NCI-H2227 (cell line): ENCODE measurements at regions not wholly inside any gene's neighbourhood (a gene's known extent, or its start where the extent isn't known, plus 50 kb on each side); places are given as distances from the start of the nearest gene placed in this dataset.

Experiments used
- DNase-seq: peaks from one replicate; lab custom pipeline; 2025; ENCODE audit not compliant: unreplicated experiment; lab: John Stamatoyannopoulos, UW

DNA sequence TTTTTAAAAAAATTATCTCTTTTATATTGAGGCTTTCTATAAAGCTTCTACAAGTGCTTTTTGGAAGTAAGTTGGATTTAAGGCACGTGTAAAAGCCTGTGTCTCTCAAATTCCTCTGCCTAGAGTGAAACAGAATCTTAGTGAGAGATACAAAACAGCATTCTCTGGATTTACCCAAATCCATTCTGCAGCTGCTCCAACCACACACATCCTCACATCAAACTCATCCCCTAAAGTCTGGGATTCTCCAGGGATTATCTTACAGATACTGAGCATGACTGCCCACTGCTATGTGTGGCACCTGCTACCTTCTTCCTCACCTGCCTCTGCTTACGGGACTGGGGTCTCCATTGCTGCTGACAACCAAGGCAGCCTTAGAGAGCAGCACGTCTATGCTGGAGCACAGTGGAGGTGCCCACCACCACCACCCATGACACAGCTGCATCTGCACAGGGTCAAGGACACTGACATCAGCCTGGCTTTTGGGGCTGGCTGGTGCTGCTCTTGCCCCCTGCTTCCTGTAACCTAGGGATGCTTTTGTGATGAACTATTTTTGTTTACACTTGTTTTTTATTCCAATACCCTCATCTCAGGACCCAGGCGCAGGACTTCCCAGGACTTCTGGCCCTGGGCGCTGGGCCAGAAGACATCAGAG is 139.2 kb upstream of the NAMPT start:
- DNase-seq, result no peak

DNA sequence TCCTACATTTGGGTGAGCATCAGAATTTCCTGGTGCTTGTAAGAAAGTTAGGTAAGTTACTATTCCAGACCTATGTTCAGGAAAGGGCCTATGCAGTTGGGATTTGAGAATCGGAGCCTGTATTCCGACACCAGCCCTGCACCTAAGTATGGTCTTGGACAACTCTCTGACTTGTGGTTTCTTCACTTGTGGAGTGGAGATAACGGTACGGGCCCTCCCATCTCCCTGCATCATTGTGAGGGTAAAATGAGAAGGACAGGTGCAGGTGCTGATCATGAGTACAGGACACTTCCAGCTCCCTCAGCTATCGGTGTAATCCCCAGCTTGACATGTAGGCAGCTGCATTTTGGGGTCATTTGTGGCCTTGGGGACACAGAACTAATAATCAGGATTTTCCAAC is 138.3 kb upstream of the NAMPT start:
- DNase-seq, result no peak

DNA sequence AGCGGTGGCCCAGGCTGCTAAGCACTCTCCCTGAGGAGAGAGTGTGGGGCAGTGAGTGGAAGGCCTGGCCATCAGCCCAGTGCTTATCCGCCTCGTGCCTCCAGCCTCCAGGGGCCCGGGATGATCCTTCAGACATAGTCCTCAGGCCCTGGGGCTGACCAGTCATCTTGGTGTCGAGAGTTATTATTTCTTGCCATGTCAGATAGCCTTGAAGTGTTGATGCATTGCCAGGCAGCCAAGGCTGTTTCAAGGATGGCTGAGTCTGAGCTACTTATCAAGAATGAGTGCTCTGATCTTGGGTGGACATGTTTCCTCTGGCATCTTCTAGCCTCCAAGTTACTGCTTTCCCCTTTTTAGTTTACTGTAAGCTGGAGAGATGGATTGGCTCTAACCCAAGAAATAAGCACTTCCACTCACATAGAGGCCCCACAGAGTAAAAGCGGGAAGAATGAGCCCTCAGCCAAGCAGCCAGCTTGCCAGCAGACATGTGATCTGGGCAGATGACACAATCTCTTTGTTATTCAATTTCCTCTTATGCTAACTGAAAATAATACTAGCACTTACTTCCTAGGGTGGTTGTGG is 136.5 kb upstream of the NAMPT start:
- DNase-seq, result no peak

DNA sequence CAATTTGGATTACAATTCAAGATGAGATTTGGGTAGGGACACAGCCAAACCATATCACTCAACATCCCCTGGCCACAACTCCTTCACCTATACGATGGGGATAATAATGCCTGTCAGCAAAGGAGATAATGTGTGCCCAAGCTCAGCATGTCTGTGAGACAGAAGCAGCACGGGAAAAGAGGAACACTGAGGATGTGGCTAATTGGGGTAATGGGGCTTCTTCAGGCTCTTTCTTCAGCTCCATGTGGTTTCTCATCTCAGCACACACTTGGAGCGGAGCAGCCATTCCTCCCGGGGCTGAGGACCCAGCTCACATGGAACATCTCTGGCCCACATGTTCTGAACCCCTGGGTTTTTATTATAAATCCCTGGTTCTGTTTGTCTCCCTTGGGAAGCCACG is 136.0 kb upstream of the NAMPT start:
- DNase-seq, result no peak

- DNase-seq, result no peak
Observed at GRCh38 chr7:106420210-106420609, 135.4 kb upstream of the NAMPT start.

DNA sequence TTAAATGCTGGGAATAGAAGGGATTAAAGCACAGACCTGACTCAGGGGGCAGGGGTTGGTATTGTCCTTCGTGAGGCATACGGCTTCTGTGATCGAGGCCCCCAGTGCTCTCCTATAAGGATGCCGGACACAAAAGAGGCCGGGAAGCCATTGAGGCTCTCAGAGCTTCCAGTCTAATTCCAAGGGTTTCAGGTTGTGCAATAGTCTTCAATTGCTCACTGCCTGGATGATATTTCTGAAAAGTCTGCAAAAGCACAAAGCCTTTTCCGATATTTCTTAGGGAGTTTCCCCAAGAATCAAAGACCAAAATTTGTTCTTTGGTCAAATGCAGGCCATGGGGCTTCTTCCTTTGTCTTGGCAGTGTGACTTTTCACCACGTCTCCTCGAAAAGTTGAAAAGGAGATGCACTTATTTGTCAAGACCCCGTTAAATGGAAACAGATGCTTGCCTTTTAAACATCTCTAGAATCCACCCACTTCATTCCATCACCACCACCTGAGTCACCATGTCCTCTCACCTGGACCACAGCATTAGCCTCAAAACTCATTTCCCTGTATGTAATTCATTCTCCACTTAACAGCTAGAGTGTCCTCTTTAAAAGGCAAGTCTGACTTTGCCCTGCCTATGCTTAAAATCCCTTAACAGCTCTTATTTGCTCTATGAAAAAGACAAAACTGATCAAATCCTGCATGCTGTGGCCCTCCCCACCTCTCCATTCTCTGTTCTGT is 134.8 kb upstream of the NAMPT start:
- no peak for DNase-seq

GRCh38 chr7:106418526-106418925 is 133.7 kb upstream of the NAMPT start:
- DNase-seq, result no peak

GRCh38 chr7:106418094-106418493 is 133.3 kb upstream of the NAMPT start:
- DNase-seq, result no peak

- DNase-seq, result no peak
Observed at GRCh38 chr7:106417273-106417902, 132.6 kb upstream of the NAMPT start.

GRCh38 chr7:106416430-106416829 is 131.6 kb upstream of the NAMPT start:
- DNase-seq, result no peak

DNA sequence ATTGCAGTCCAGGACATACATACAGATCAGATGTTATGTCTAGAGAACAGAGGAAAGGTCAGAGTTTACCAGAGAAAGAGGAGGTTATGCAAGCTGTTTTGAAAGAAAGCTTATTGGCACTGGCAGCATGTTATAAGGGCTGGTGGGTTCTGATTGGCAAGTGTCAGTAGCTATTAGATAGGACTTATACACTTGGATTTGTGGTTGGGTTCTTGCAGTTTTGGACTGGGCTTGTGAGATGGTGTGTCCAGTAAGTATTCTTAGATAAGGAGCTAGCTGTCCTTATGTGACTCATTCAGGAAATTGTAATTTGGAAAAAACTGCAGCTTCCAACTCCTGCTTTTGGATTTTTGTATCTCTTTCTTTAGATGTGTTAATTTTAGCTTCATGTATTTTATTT is 130.7 kb upstream of the NAMPT start:
- no peak for DNase-seq

GRCh38 chr7:106413446-106413845 is 128.7 kb upstream of the NAMPT start:
- DNase-seq, result no peak

GRCh38 chr7:106405697-106406141 is 120.9 kb upstream of the NAMPT start:
- no peak for DNase-seq

- no peak for DNase-seq
Observed at GRCh38 chr7:106402898-106403297, 118.1 kb upstream of the NAMPT start.

DNA sequence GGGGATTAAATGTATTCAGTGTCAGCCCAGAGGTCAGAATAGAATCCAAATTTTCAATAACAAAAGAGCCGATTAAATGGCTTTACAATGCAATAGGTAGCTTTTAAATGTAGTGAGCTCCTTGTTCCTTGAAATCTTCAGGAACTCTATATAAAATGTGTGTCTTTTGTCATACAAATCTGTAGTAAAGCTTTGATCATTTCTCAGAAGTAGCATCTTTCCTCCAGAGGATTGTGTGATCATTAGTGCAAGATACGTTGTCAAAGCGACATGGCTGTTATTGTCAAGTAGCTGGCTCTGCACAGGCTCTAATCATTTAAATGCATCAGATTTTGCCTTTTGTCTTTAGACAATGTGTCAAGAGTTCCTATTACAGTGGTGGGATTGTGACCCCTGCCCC is 116.1 kb upstream of the NAMPT start:
- no peak for DNase-seq

- no peak for DNase-seq
Observed at GRCh38 chr7:106398786-106399185, 114.0 kb upstream of the NAMPT start.

- no peak for DNase-seq
Observed at GRCh38 chr7:106397994-106398393, 113.2 kb upstream of the NAMPT start.

DNA sequence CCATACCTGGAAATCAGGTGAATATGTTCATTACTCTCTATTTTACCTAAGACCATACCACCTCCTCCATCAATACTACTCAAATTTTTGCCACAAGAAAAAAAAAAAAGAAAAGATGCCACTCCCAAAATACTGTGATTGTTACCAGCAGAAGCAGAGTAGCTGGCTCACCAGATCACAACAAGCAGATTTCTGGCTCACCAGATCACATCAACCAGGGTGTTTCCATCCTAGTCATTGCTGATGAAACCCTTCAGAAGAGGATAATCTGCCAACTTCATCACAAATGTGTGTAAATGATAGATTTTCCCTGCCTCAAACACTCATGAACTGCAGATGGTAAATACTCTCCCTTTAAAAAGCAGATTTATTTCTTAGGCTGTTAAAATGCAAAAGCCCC is 109.7 kb upstream of the NAMPT start:
- DNase-seq, result no peak

DNA sequence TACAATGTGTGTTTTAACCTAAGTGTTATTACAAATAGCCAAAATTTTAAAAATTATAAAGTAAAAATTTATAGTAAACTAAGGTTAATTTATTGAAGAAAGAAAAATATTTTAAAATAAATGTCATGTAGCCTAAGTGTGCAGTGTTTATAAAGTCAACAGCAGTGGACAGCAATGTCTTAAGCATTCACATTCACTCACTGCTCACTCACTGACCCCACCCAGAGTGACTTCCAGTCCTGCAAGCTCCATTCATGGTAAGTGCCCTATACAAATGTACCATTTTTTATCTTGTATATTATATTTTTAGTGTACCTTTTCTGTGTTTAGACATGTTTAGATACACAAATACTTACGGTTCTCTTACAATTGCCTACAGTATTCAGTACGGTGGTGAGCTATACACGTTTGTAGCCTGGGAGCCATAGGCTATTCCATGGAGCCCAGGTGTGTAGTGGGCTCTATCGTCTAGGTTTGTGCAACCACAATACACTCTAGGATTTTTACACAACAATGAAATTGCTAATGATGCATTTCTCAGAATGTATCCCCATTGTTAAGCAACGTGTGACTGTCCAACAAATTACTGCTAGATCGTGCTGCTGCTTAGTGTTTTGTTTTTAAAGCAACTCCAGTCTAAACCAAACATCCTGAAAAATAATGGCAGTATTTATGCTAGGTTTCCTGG is 108.9 kb upstream of the NAMPT start:
- no peak for DNase-seq

DNA sequence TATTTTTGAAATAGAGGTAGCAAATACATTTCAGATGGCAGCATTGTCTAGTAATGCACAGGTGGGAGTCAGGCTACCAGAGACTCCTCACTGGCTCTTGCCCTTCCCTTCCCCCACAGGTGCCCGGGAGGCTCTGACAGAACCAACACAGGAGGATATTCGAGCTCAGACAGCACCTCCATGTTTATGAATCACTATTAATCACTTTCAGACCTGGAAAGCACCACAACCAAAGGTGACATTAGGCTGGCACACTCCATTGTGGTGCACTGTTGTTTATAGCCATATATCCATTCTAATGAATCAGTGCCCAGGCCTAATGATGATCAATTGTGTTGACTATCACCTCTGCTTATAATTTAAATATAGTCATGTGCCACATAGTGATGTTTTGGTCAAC is 107.8 kb upstream of the NAMPT start:
- DNase-seq, result no peak

DNA sequence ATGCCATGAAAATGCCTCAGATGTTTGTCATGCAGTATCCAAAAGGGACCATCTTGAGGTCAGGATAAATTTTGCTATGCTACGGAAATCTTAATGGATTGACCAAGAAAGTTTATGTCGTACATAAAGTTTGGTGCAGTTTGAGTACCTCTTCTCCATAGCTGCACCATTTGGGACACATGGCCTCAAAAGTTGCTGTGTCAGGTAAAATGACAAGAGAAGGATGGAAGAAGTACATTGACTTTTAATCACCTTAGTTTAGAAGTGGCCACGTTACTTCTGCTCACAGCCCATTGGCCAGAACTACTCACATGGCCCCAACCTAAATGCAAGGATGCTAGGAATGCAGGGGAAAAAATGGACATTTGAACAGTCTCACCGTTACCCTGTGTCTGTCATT is 107.4 kb upstream of the NAMPT start:
- DNase-seq, result no peak
